ENCODE measurements at regions not wholly inside any gene's neighbourhood (a gene's known extent, or its start where the extent isn't known, plus 50 kb on each side); places are given as distances from the start of the nearest gene placed in this dataset.
A peak's percentile ranks its signal among the peaks of the same experiment; 100 is the strongest.

DNA sequence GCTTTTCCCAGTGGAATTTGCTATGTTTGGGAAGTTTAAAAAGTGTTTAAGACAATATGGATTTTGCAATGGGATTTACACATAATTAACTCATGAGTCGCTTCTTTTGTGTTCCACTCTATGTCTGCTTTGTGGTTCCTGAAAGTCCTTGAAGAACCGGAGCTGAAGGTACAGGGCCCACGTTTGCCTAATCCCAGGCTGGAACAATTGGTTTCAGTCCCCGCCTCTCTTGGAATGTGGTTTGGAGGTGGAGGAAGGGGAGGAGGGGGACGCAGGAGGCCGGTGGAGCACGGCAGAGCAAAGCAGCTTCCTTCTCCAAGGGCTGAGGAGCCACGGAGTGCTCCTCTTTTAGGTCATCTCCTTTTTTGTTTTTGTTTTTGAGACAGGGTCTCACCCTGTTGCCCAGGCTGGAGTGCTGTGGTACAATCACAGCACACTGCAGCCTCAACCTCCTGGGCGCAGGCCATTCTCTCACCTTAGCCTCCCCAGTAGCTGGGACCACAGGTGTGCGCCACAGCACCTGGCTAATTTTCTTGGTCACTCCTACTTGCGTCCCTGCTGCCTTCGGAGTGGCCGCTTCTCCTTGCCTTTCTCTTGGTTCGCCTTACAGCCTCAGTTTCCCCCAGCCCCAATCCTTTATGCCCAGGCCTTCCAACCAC is 129.5 kb upstream of the ERRFI1 start (continued):
- no peak for TF ChIP-seq ATF7-NPFF (CRISPR knock-in tag; IDR thresholded peaks at IDR 0.05; ENCODE audit: low read depth)
- TF ChIP-seq TP53 (CRISPR knock-in tag; conservative IDR thresholded peaks at IDR 0.05): no peak
- peak; percentile 14; the same call in 1 of the 2 replicates for TF ChIP-seq ZFY (CRISPR knock-in tag; IDR thresholded peaks at IDR 0.05)
- TF ChIP-seq IRF9 (CRISPR knock-in tag; IDR thresholded peaks at IDR 0.05; ENCODE audit: borderline replicate concordance): no peak
- TF ChIP-seq ZBTB37 (CRISPR knock-in tag; IDR thresholded peaks at IDR 0.05): no peak
- peak; percentile 24; the same call in 1 of the 2 replicates for TF ChIP-seq THAP9 (CRISPR knock-in tag; IDR thresholded peaks at IDR 0.05; ENCODE audit: borderline replicate concordance)
- TF ChIP-seq HOXA9 (CRISPR knock-in tag; IDR thresholded peaks at IDR 0.05; ENCODE audit: borderline replicate concordance): no peak
- TF ChIP-seq HOMEZ (CRISPR knock-in tag; IDR thresholded peaks at IDR 0.05; ENCODE audit: low read depth): no peak
- no peak; the same call in 1 of the 2 replicates for TF ChIP-seq MTA1 (CRISPR knock-in tag; IDR thresholded peaks at IDR 0.05; ENCODE audit: borderline replicate concordance)
- TF ChIP-seq HDAC2 (CRISPR knock-in tag; IDR thresholded peaks at IDR 0.05): peak; percentile 79
- peak; percentile 65; the same call in 1 of the 2 replicates for TF ChIP-seq CREM (IDR thresholded peaks at IDR 0.05)
- no peak for TF ChIP-seq CREM (CRISPR knock-in tag; IDR thresholded peaks at IDR 0.05)
- TF ChIP-seq SOX13 (IDR thresholded peaks at IDR 0.05): peak; percentile 96
- TF ChIP-seq SOX13 (CRISPR knock-in tag; conservative IDR thresholded peaks at IDR 0.05 in 1 of 2, IDR thresholded peaks at IDR 0.05 in 1 of 2): peak in 1 of 2 experiments; percentile 99; a peak in 2 of 4 replicates
- 0 out of 2 replicates have a peak, but pooled peaks have one; percentile 46 for TF ChIP-seq NFIC (IDR thresholded peaks at IDR 0.05; ENCODE audit: low read length)
- peak; percentile 74 for TF ChIP-seq ETV5 (CRISPR knock-in tag; IDR thresholded peaks at IDR 0.05; ENCODE audit: borderline replicate concordance)
- TF ChIP-seq, protein P1, sequence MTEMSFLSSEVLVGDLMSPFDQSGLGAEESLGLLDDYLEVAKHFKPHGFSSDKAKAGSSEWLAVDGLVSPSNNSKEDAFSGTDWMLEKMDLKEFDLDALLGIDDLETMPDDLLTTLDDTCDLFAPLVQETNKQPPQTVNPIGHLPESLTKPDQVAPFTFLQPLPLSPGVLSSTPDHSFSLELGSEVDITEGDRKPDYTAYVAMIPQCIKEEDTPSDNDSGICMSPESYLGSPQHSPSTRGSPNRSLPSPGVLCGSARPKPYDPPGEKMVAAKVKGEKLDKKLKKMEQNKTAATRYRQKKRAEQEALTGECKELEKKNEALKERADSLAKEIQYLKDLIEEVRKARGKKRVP (CRISPR knock-in tag; IDR thresholded peaks at IDR 0.05): peak in 1 of 2 experiments; percentile 38; a peak in 1 of 4 replicates
